Epithelial cell of proximal tubule (primary cell): ENCODE measurements at regions not wholly inside any gene's neighbourhood (a gene's known extent, or its start where the extent isn't known, plus 50 kb on each side); places are given as distances from the start of the nearest gene placed in this dataset.

ENCODE experiments used
- DNase-seq: peaks from one replicate; pipeline ENCODE4 v3.0.0-alpha.2; 2011; ENCODE audit warnings: low read depth
- H3K4me3 ChIP-seq: 2 replicates; pipeline ENCODE4 v1.5.1; 2011; ENCODE audit warnings: low read depth, mild to moderate bottlenecking, low read length
- CTCF ChIP-seq: conservative IDR thresholded peaks from 2 replicates; pipeline ENCODE4 v1.5.1; 2012; ENCODE audit warnings: low read depth, mild to moderate bottlenecking, low read length

GRCh38 chr3:35849496-35849895 is 210.2 kb downstream of the ARPP21 start:
- no peak for TF ChIP-seq CTCF
- no peak overlapping the region for H3K4me3 ChIP-seq
- no peak for DNase-seq

GRCh38 chr3:35849963-35850362 is 210.6 kb downstream of the ARPP21 start:
- no peak for DNase-seq
- no peak for TF ChIP-seq CTCF
- H3K4me3 ChIP-seq = no peak overlapping the region

GRCh38 chr3:35857004-35857403 is 217.7 kb downstream of the ARPP21 start:
- TF ChIP-seq CTCF = no peak
- DNase-seq = no peak
- no peak overlapping the region for H3K4me3 ChIP-seq

- no peak for TF ChIP-seq CTCF
- DNase-seq = no peak
- H3K4me3 ChIP-seq = no peak overlapping the region
Observed at GRCh38 chr3:35862057-35862456, 222.7 kb downstream of the ARPP21 start.

- no peak overlapping the region for H3K4me3 ChIP-seq
- no peak for DNase-seq
Observed at GRCh38 chr3:35864871-35865270, 225.5 kb downstream of the ARPP21 start.

GRCh38 chr3:35867791-35868190 is 228.5 kb downstream of the ARPP21 start:
- TF ChIP-seq CTCF = no peak
- DNase-seq = no peak
- no peak overlapping the region for H3K4me3 ChIP-seq

More at GRCh38 chr3:35864871-35865270, 225.5 kb downstream of the ARPP21 start:
- no peak for TF ChIP-seq CTCF

- no peak overlapping the region for H3K4me3 ChIP-seq
- DNase-seq = no peak
- TF ChIP-seq CTCF = no peak
Observed at GRCh38 chr3:35871009-35871408, 231.7 kb downstream of the ARPP21 start.
